GM19468 (cell line): ENCODE measurements at regions not wholly inside any gene's neighbourhood (a gene's known extent, or its start where the extent isn't known, plus 50 kb on each side); places are given as distances from the start of the nearest gene placed in this dataset.
A peak's percentile ranks its signal among the peaks of the same experiment; 100 is the strongest.

Experiments
- ATAC-seq: cut with Tn5 transposase; IDR thresholded peaks from one replicate; pipeline ENCODE4 v1.9.1; 2021; ENCODE audit warnings: mild to moderate bottlenecking, moderate library complexity, moderate number of reproducible peaks; ENCODE audit not compliant: unreplicated experiment; ENCODE audit errors: extremely low read depth

DNA sequence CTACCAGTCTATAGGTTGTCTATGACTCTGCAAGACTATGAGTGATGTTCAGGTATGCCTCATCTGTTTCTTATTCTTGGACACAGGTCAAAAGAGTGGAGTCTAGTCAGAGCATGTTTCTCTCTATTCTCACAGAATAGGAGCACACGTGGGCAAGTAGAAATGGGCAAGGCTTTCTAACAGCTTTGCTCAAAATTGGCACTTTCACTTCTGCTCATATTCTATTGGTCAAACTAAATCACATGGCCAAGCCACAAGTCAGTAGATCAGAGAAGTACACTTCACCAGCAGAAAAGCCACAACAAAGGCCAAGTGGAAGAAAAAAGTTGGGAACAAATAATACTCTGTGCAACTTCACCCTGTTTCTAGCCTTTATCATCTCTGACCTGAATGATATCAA, 354.5 kb upstream of the SYNCRIP start:
- ATAC-seq = no peak

DNA sequence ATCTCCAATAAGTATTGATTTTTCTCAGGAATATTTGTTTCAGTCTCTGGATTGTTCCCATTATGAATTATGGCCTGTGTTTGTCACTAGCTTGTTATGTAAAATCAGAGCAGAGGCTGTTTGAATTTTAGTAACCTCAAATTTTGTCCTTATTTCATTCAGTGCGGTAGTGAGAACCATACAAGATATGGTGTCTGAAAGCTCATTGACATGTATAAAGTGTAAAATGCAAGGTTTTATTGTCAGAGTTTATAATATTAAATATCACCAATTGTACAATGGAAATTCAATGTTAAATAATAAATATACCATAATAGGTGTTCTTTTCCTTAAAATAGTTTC, 353.3 kb upstream of the SYNCRIP start:
- no peak for ATAC-seq

DNA sequence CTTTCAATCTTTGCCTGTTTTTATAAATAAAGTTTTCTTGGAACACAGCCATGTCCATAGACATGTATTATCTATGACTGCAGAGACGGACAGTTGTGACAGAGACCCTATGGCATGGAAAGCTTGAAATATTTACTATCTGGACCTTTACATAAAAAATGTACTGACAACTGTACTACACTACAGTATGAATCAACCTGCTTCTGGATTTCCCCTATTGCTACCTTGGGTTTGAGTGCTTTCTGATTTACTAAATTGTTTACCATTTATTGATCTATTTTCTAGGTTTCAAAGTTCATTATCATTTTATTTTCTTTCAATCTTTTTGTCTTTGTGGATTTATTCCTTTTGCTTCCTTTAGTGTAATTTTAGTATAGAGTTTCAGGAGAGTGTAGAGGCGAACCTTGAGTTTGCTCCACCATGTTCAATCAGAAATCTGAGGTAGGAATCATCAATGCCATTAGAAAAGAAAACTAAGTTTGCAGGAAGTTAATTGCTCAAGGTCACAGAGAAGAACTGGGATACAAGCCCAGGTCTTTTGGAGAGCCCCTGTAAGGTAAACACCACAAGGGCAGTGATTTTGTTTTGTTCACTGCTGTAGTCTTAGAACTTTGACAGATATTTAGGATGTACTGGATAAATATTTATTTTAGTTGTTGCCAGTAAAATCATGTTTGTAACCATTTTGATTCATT, 352.8 kb upstream of the SYNCRIP start:
- no peak for ATAC-seq

DNA sequence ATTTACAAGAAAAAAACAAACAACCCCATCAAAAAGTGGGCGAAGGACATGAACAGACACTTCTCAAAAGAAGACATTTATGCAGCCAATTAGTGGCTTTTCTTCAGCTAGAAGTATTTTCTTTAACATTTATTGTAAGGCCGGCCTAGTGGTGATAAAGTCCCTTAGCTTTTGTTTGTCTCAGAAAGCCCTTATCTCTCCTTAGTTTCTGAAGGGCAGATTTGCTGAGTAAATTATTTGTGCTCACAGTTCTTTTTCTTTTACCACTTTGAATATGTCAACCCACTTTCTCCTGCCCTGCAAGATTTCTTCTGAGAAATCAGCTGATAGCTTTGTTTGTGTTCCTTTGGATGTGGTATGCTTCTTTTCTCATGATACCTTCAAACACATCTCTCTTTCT, 344.0 kb upstream of the SYNCRIP start:
- no peak for ATAC-seq

DNA sequence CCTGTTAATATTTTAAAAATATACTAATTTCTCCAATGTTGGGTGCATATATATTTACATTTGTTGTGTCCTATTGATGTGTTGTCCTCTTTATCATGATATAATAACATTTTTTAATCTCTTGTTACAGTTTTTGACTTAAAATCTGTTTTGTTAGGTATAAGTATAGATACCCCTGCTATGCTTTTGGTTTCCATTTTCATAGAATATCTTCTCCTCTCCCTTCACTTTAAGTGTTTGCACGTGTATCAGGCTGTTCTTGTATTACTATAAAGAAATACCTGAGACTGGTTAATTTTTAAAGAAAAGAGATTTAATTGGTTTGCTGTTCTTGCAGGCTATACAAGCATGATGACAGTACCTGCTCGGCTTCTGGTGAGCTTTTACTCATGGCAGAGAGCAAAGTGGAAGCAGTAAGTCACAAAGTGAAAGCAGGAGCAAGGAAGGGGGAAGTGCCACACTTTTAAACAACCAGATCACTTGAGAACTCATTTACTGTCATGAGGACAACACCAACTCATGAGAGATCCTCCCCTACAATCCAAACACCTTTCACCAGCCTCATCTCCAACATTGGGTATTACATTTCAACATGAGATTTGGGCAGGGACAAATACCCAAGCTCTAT, 340.5 kb upstream of the SYNCRIP start:
- ATAC-seq = peak; percentile 39

DNA sequence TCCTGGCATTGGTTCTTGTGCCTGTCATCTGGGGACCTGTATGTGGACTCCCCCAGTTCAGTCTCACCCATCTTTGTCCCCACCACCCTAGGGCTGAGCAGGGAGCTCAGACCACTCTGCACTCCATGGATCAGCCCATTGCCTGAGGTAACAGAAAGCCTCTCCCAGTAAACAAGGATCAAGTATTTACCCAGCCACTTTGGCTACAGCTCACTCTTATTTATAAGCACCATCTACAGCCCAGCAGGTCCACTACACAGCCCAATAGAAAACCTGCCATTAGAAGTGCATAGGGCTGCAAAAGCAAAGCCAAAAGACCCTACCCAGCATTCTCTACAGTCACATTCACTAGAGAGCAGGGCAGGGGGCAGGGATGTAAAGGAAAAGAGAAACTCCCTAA, 335.0 kb upstream of the SYNCRIP start:
- no peak for ATAC-seq

DNA sequence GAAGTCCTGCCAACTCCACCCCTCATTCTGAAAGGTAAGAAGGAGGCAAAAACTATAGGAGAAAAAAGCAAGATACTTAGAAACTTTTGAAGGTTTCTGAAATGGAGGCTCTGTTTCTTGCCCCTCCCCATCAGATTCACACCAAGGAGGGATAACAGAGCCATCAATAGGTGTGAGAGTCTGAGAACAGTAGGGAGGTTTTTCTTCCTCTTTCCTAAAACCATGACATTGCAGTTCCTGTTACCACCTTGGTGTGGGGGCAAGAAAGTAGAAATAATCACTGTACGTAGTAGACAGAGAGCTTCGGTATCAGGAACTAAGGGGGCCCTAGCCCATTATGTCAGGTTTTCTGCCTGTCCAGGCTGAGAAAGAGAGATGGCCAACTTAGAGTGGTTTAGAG, 333.3 kb upstream of the SYNCRIP start:
- peak; percentile 64 for ATAC-seq

DNA sequence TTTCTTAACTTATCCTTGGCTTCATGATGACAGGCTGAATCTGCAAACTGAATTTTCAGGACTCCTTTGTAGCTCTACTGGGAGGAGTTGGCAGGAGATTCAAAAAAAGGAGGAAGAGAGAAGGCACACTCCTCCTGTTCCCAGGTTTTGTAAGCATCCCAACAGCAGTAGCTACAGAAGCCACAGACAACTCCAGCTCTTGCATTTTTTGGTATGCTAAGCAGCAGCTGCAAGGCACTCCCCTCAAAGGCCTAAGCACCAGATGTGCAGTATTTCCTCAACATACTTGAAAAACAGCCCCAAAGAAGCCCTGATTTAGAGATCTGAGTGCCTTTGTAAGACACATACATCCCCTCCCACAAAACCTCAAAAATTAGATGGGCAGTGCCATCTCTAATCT, 328.6 kb upstream of the SYNCRIP start:
- ATAC-seq = no peak

DNA sequence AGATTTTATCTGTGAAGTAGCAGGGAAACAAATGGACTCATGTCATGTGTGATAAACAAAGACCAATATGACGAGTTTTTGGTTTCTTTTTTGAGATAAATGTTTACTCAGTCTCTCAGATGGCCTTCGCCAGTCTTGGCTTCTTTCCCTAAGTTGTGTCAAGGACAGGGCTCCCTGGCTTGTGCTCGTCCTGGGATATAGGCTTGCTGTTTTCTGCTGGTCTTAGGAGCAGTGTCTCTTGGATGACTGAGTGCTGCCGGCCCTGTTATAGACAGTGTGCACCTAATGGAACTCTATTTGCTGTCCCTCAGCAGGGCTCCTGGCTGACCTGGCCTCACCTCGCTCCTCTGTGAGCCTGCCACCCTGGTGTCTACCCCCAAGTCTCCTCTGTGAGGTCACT, 324.1 kb upstream of the SYNCRIP start:
- ATAC-seq = no peak

DNA sequence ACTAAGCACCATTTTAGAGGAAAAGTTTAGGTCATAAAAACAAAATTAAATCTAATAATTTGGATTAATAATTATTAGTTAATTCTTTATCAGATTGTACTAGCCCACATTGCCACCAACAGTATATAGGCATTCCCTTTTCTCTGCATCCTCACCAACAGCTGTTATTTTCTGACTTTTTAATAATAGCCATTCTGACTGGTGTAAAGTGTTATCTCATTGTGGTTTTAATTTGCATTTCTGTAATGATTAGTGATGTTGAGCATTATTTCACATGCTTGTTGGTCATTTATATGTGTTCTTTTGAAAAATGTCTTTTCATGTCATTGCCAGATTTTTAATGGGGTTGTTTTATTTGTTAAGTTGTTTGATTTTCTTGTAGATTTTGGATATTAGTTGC, 319.1 kb upstream of the SYNCRIP start:
- ATAC-seq = no peak

DNA sequence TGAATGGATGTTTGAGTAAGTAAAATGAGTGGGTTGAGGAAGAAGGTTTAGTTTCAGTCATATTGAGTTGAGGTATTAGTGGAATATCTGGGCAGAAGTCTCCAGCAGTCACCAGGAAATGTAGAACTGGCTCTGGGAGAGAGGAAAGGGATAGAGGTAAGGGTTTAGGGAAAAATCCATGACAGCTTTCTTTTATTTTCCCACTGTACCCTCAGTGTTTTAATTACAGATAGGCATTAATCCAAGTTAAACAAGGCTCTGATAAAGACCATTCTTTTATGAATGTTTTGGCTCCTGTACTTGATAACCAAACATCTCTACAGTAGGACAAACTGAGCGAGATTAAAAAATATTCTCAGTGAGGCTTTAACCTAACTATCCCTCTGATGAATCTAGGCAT, 318.4 kb upstream of the SYNCRIP start:
- ATAC-seq = no peak

DNA sequence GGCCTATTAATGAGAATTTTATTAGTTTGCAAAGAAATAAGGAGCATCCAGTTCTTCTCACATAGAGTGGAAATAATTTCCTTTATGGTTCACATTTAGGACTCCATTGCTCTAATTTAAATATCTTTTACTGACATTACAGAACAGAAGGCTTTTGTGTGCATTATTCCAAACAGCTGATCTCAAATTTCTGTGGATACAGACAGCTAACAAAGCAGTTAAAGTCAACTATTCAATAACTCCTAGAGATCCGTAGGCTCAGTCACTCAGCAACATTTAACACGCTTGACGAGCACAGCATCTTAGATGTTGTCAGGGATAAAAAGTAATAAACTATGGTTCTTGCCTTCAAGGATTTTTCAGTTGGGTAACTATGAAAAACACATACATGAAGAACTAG, 305.8 kb upstream of the SYNCRIP start:
- ATAC-seq = no peak

DNA sequence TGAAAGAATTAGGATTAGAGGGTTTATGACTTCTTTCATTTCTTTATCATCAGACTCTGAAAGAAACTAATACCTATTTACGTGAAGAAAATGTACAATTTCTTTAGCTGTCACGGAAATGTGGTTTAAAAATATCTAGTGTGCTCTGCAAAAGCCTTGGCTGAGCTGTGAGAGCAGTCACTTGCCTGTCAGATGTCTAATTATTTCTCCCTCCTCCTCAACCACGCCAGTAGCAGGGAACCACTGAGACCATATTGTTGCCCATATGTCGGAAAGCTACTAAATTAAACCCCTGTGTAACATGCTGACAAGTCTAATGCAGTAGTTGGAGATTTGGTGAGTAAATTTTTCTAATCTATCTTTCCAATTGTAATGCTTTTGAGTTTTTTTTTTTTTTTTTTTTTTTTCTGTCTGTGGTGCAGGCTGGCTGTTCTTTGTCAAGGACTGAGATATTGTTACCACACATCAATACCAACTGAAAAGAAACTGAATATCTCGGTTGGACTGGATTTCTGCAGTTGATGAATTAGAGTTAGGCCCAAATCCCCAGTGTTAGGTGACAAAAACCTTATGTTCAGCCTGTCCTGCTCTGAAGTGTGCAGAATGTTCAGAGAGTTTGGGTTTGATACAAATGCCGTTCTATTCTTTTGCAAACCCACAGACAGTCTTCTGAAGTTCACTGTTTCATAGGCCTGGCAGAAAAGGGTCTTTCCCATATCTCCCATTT, 302.9 kb upstream of the SYNCRIP start:
- no peak for ATAC-seq

DNA sequence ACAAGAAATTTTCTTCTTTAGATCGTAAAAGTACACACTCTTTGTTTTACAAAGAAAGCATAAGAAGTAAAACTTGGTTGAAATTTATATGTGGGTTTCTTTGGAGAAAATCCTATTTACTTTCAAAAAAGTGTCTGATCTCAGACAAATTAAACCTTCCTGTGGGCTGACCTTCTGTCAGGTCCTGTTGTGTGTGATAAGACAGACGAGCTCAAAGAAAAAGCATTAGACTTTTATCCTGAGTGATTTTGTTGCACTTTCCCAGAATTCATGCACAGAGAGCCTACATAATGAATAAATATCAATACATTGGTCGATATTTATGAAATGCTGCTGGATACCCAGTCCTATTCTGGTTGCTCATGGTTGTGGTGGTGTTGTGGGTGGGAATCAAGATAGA, 302.1 kb upstream of the SYNCRIP start:
- no peak for ATAC-seq

DNA sequence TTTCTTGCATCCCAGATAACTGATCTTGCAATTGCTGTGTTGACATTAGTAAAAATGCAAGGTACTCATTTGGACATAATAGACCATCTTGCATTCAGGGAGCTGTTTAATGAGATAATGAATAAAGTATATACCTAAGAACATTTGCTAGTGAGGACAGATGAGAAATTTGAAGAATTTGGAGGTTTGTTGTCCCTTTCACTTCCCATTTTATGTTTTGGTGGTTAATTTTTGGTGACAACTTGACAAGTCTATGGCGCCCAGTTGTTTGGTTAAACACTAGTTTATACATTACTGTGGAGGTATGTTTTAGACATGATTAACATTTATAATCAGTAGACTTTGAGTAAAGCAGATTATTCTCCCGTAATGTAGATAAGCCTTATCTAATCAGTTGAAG, 300.2 kb upstream of the SYNCRIP start:
- ATAC-seq = no peak

DNA sequence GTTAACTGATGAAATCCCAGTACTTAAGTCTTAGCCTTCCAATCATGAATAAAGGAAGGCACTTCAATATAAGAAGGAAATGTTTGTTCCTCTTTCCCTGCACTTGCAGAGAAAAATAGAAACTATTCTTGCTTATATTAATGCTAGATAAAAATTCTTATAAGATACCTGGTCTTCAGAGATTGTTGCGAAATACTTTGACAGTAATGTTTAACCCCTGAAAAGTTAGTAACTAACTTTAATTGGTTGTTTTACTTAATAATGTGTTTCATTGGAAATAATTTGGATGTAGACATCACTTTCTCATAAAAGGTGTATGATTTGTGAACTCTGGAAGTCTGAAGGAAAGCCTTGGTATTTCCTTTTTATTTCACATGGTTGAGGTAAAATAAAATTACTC, 294.2 kb upstream of the SYNCRIP start:
- ATAC-seq = no peak

DNA sequence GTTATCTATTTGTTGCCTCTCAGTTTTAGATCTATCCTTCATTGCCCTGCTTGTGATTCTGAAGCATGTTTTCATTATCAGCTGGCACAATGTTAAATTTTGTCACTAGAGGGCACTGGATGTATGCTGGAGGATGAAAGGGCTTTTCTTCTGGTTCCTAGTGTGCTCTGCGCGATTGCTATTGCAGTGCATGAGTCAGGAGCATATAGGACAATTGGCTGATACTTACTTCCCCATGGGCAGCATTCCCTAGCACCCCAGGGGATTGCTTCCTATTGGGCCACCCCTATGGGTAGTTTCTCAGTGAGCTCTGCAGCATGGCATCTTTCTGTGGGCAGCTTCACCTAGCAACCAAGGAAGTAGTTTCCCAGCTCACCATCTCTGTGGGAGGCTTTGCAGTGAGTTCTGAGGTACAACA, 280.3 kb upstream of the SYNCRIP start:
- ATAC-seq = peak; percentile 90

DNA sequence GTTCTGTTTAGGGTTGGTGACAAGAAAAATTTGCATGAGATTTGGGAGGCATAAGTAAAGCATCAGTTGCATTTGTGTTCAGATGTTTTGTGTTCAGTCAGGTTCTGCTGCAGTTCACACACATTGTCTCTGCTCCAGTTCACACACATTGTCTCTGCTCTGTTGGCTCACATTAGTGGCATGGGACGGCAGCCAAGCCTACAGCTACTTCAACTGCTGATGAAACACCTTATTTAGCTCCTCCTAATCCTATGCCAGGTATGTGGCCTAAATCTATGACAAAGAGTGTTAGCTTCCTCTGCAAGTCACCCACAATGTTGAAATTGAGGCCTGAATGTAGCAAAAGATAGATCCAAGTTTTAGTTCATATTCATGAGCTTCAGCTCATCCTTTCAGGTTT, 278.1 kb upstream of the SYNCRIP start:
- ATAC-seq = no peak

DNA sequence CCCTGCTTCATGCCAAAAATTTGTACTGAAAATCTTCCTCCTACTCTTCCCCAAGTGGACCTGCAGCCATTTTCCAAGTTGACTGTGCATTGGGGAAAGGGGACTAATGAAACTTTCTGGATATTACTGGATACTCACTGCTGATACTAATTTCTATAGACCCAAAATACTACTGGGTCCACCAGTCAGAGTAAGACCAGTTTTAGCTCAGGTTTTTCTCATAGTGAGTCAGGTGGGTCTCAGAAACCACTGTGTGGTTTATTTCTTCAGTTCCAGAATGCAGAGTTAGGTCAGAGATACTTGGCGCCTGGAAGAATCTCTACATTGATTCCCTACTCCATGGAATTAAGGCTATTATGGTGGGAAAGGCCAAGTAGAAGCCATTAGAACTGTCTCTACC, 274.8 kb upstream of the SYNCRIP start:
- no peak for ATAC-seq

DNA sequence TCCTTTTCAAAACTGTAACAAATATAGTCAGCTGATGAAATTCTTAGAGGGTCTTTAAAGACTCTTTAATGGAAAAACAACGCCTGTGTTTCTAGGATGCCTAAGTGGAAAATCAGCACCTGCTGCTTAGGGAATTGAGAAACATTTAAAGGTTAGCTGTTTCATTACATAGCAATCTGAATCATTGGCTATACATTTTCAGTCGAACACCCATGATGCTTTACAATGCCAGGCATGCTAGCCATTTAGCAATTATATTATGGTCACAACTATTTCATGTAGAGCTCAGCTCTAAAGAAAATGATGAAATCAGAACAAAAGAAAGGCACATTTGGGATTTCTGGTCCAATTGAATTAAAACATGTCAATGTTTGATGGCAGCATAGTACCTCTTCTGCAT, 270.3 kb upstream of the SYNCRIP start:
- ATAC-seq = no peak

DNA sequence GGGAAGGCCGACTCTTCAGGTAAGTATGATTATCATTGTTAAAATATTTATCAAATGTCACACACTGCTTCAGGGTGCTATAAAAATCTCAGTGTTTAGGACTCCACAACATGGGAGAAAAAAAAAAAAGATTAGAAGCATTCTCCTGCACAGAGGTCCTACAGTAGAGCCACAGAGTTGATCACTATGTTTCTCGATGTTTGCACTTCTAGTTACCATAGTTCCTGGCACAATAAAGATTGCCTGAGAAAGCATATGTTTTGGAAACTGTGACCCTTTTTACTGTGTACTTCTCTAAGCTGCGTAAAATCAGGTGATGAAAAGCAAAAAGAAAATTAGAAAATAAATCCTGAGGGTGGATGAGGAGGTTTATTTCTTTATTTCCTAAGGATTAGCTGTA, 269.9 kb upstream of the SYNCRIP start:
- no peak for ATAC-seq

DNA sequence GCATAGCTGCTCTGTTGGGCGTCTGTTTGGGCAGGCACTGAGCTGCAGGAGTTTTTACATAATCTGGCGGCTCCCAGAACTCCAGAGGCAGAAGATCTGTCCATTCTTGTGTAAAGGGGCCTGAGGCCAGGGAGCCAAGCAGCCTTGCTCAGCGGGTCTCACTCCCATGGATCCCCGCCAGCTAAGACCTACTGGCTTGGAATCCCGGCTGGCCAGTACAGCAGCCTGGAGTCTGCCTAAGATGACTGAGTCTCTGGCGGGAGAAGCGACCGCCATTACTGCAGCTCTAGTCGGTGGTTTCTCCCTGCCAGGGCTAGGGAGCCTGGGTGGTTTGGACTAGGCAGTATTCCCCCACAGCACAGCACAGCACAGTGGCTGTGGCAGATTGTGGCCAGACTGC, 268.4 kb upstream of the SYNCRIP start:
- ATAC-seq = no peak
